Esophagus muscularis mucosa (tissue), 4 donors: ENCODE measurements at regions not wholly inside any gene's neighbourhood (a gene's known extent, or its start where the extent isn't known, plus 50 kb on each side); places are given as distances from the start of the nearest gene placed in this dataset.

ENCODE experiments used
- CTCF ChIP-seq, 3 experiments: fragments of 200-600 bp in 2 of 3; fragments of 450-650 bp in 1 of 3; sonication (generic) in 2 of 3; IDR thresholded peaks; one replicate each; pipeline ENCODE4 v1.5.1; 2017 to 2019; ENCODE audit warnings: antibody characterized with exemption in 3 of 3, mild to moderate bottlenecking in 2 of 3, moderate library complexity in 1 of 3
- EP300 ChIP-seq: sonication (generic); formaldehyde crosslinking; IDR thresholded peaks from one replicate; pipeline ENCODE4 v1.6.1; 2017; ENCODE audit warnings: antibody characterized with exemption
- POLR2A ChIP-seq: fragments of 450-650 bp; IDR thresholded peaks from one replicate; pipeline ENCODE4 v1.6.1; 2017; ENCODE audit warnings: antibody characterized with exemption, moderate library complexity, mild to moderate bottlenecking, low read depth

GRCh38 chr4:137677863-137678262 is 145.6 kb upstream of the PCDH18 start:
- no peak for TF ChIP-seq CTCF (IDR thresholded peaks at IDR 0.05)
- no peak for TF ChIP-seq POLR2A
- TF ChIP-seq EP300, result no peak
